IMR-90 (cell line): ENCODE measurements at regions not wholly inside any gene's neighbourhood (a gene's known extent, or its start where the extent isn't known, plus 50 kb on each side); places are given as distances from the start of the nearest gene placed in this dataset.

Experiments used
- BHLHE40 ChIP-seq: fragments of 150-350 bp; IDR thresholded peaks from 2 replicates; pipeline ENCODE4 v1.6.1; 2016; ENCODE audit warnings: mild to moderate bottlenecking, low read depth, low read length
- CTCF ChIP-seq: conservative IDR thresholded peaks from 2 replicates; pipeline ENCODE4 v1.5.1; 2012; ENCODE audit warnings: mild to moderate bottlenecking, low read depth, low read length, improper control_type of control experiment
- POLR2A ChIP-seq: IDR thresholded peaks from 2 replicates; pipeline ENCODE4 v1.6.1; 2012; ENCODE audit warnings: mild to moderate bottlenecking, low read depth, low read length
- RAD21 ChIP-seq: IDR thresholded peaks from 2 replicates; pipeline ENCODE4 v1.6.1; 2012; ENCODE audit warnings: low read length, improper control_type of control experiment
- SMC3 ChIP-seq: fragments of 150-350 bp; IDR thresholded peaks from 2 replicates; pipeline ENCODE4 v1.6.1; 2016; ENCODE audit warnings: low read depth, mild to moderate bottlenecking, antibody characterized with exemption, low read length, moderate library complexity
- USF2 ChIP-seq: fragments of 150-350 bp; IDR thresholded peaks from 2 replicates; pipeline ENCODE4 v1.6.1; 2017; ENCODE audit warnings: mild to moderate bottlenecking, antibody characterized with exemption, low read length, low read depth

- TF ChIP-seq BHLHE40 (no peak), USF2 (no peak), POLR2A (no peak), CTCF (no peak), SMC3 (no peak), RAD21 (no peak)
Observed at GRCh38 chr2:42999391-42999841, 207.0 kb upstream of the HAAO start.
